GM12878 (cell line): ENCODE measurements at regions not wholly inside any gene's neighbourhood (a gene's known extent, or its start where the extent isn't known, plus 50 kb on each side); places are given as distances from the start of the nearest gene placed in this dataset.

ENCODE experiments used
- GABPA ChIP-seq: IDR thresholded peaks from 2 replicates; pipeline ENCODE4 v1.6.1; 2014; ENCODE audit warnings: antibody characterized with exemption, low read depth, mild to moderate bottlenecking, inconsistent platforms
- RBBP5 ChIP-seq: fragments of 200-600 bp; sonication (generic); conservative IDR thresholded peaks from 2 replicates; pipeline ENCODE4 v1.6.1; 2016
- SIX5 ChIP-seq: IDR thresholded peaks from 2 replicates; pipeline ENCODE4 v1.6.1; 2011; ENCODE audit warnings: mild to moderate bottlenecking, low read depth, low read length, moderate library complexity; ENCODE audit not compliant: severe bottlenecking
- ZNF274 ChIP-seq: IDR thresholded peaks from one replicate; pipeline ENCODE4 v1.8.0; 2011; ENCODE audit not compliant: insufficient read length, insufficient read depth
- TF ChIP-seq, protein P1 (sequence below): IDR thresholded peaks from 2 replicates; pipeline ENCODE4 v1.6.1; 2012; ENCODE audit warnings: low read depth, low read length, improper control_type of control experiment
- TF ChIP-seq, protein P2 (sequence below), 3 experiments: IDR thresholded peaks in 2 of 3; conservative IDR thresholded peaks in 1 of 3; 2 replicates each; pipeline ENCODE4 v1.5.1; 2011; ENCODE audit warnings: low read depth in 3 of 3, low read length in 3 of 3, mild to moderate bottlenecking in 3 of 3, control low read depth in 2 of 3, moderate library complexity in 2 of 3, inconsistent platforms in 1 of 3, mixed read lengths in 1 of 3; ENCODE audit not compliant: control insufficient read depth in 2 of 3, insufficient read depth in 1 of 3; ENCODE audit errors: extremely low read depth in 1 of 3

DNA sequence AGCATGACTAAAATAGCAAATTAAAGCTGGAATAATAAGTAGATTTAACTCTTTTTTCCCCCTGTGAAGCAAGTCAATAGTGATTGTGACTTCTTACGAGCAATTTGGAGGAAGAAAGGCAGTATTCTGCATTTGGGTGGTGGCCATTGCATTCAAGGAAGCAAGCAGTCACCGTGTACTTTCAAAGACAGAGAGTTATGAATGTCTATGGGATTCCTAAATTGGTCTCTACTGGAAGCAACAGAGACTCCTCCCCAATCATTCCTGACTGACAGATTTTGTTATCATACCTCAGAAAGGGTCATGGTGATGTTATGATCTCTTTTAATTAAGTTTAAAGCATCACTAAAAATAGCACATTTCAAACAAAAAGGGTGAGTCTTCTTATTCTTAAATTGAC is 287.2 kb upstream of the KITLG start:
- no peak for TF ChIP-seq GABPA
- no peak for TF ChIP-seq ZNF274
- TF ChIP-seq, protein P1, sequence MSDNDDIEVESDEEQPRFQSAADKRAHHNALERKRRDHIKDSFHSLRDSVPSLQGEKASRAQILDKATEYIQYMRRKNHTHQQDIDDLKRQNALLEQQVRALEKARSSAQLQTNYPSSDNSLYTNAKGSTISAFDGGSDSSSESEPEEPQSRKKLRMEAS = no peak
- TF ChIP-seq SIX5 = no peak
- TF ChIP-seq, protein P2, sequence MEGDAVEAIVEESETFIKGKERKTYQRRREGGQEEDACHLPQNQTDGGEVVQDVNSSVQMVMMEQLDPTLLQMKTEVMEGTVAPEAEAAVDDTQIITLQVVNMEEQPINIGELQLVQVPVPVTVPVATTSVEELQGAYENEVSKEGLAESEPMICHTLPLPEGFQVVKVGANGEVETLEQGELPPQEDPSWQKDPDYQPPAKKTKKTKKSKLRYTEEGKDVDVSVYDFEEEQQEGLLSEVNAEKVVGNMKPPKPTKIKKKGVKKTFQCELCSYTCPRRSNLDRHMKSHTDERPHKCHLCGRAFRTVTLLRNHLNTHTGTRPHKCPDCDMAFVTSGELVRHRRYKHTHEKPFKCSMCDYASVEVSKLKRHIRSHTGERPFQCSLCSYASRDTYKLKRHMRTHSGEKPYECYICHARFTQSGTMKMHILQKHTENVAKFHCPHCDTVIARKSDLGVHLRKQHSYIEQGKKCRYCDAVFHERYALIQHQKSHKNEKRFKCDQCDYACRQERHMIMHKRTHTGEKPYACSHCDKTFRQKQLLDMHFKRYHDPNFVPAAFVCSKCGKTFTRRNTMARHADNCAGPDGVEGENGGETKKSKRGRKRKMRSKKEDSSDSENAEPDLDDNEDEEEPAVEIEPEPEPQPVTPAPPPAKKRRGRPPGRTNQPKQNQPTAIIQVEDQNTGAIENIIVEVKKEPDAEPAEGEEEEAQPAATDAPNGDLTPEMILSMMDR (IDR thresholded peaks at IDR 0.05 in 2 of 3, conservative IDR thresholded peaks at IDR 0.05 in 1 of 3; ENCODE audit: control insufficient read depth in 2 of 3, extremely low read depth in 1 of 3, insufficient read depth in 1 of 3, low read depth in 3 of 3, low read length in 3 of 3) = no peak
- no peak for TF ChIP-seq RBBP5
